ENCODE measurements at regions not wholly inside any gene's neighbourhood (a gene's known extent, or its start where the extent isn't known, plus 50 kb on each side); places are given as distances from the start of the nearest gene placed in this dataset.

DNA sequence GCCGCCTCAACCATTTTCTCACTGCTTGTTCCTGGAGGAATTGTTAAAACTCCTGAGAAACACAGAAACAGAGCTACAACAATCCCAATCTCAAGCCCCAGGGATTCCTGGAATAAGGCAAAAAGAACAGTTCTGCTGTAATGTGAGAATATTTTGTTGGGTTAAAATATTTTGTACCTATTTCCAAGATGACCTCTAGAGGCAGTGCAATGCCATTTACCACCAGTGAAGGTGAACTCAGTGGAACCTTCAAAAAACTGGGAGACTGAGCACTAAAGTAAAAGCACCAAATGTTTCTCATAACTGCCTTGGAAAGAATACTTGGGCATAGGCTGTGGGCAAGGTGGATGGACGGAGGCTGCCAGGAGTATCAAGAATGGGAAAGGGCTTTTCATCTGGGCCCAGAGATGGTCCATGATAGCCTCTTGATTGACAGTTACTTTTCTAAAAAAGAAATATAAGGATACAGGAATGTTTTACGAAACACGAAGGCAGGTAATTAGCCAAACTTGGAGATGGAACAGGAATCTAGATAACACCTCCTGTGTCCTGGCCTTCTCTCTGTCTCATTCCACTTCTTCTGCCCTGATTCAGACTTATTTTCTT lies 334.0 kb upstream of the FLRT2 start:
- no peaks in the 10 kb centered on the region for H3K9me3 ChIP-seq (ENCODE audit: control insufficient read depth, low read length)
- ATAC-seq (ENCODE audit: low FRiP score): no peak
- no peak overlapping the region for H3K27ac ChIP-seq (ENCODE audit: low read depth in 1 of 2, low read length in 2 of 2)
- no peak for DNase-seq
- H3K4me3 ChIP-seq (ENCODE audit: low read length in 2 of 2): no peak overlapping the region
- WGBS, 2 donors: 88 to 92% methylated on average over 4 of the region's 4 CpGs
- no peaks in the 10 kb centered on the region for H3K4me1 ChIP-seq (ENCODE audit: control insufficient read depth in 1 of 2, insufficient read depth in 2 of 2, low read length in 2 of 2)
- H3K27me3 ChIP-seq (ENCODE audit: control insufficient read depth in 1 of 2, insufficient read depth in 2 of 2, low read length in 1 of 2): no peaks in the 10 kb centered on the region
- no peaks in the 10 kb centered on the region for H3K36me3 ChIP-seq (ENCODE audit: control insufficient read depth in 1 of 2, insufficient read depth in 2 of 2, low read length in 1 of 2)
- intact Hi-C loops (cut with DNase I): loop anchor here (10.0 kb wide), 2 partner anchors 329 to 339 kb away; partner anchors contain the start of gene FLRT2 (in 1 of the 2)

DNA sequence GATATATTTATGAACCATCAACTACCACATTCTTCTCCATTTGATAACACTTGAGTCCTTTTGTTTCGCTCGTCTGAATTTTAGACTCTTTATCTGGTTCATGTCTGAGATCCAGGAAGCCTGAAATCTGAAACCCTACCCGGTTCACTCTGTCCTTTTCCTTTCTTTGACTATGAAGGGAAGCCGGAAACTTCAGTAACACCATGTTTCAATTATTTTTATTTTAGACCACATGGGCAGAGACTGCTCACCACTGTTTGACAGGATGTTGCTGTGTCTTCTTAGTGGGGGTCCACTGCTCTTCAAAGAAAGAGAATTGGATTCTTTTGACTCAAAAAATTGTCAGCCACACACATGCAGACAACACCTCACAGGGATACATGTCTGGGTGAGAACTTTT lies 331.9 kb upstream of the FLRT2 start:
- H3K27ac ChIP-seq (ENCODE audit: low read depth in 1 of 2, low read length in 2 of 2): no peak overlapping the region
- no peak overlapping the region for H3K4me3 ChIP-seq (ENCODE audit: low read length in 2 of 2)
- no peaks in the 10 kb centered on the region for H3K4me1 ChIP-seq (ENCODE audit: control insufficient read depth in 1 of 2, insufficient read depth in 2 of 2, low read length in 2 of 2)
- H3K27me3 ChIP-seq (ENCODE audit: control insufficient read depth in 1 of 2, insufficient read depth in 2 of 2, low read length in 1 of 2): no peaks in the 10 kb centered on the region
- intact Hi-C loops (cut with DNase I): loop anchor here (10.0 kb wide), 2 partner anchors 327 to 337 kb away; partner anchors contain the start of gene FLRT2 (in 1 of the 2)
- no peak for ATAC-seq (ENCODE audit: low FRiP score)
- no peak for DNase-seq
- H3K9me3 ChIP-seq (ENCODE audit: control insufficient read depth, low read length): no peaks in the 10 kb centered on the region
- H3K36me3 ChIP-seq (ENCODE audit: control insufficient read depth in 1 of 2, insufficient read depth in 2 of 2, low read length in 1 of 2): no peaks in the 10 kb centered on the region
- WGBS, 2 donors: 62 to 67% methylated on average over 4 of the region's 4 CpGs

DNA sequence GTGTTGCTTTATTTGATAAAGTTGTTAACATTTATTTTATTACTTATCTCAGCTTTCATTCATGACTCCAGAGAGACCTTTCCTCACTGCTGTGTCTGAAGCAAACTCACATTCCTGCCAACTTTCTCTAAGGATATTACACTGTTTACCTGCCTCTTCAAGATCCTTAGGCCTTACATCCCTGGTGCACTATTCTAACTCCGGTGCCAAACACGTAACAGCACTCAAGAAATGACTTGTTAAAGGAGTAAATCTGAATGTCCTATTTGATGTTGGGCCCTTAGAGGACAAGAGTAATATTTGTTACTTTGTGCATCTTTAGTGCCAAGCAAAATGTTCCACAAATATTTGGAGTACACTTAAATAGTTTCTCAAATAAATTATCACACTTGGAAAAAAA lies 324.1 kb upstream of the FLRT2 start:
- Histone ChIP-seq H3K9me3 (ENCODE audit: control insufficient read depth, low read length) (no peaks in the 10 kb centered on the region), H3K27ac (ENCODE audit: low read depth in 1 of 2, low read length in 2 of 2) (no peak overlapping the region), H3K4me1 (ENCODE audit: control insufficient read depth in 1 of 2, insufficient read depth in 2 of 2, low read length in 2 of 2) (no peaks in the 10 kb centered on the region), H3K36me3 (ENCODE audit: control insufficient read depth in 1 of 2, insufficient read depth in 2 of 2, low read length in 1 of 2) (no peaks in the 10 kb centered on the region), H3K4me3 (ENCODE audit: low read length in 2 of 2) (no peak overlapping the region), H3K27me3 (ENCODE audit: control insufficient read depth in 1 of 2, insufficient read depth in 2 of 2, low read length in 1 of 2) (no peaks in the 10 kb centered on the region)
- intact Hi-C loops (cut with DNase I): no loop called here
- no peak for DNase-seq
- WGBS, 2 donors: 74% methylated on average over 2 of the region's 2 CpGs
- ATAC-seq (ENCODE audit: low FRiP score): no peak

DNA sequence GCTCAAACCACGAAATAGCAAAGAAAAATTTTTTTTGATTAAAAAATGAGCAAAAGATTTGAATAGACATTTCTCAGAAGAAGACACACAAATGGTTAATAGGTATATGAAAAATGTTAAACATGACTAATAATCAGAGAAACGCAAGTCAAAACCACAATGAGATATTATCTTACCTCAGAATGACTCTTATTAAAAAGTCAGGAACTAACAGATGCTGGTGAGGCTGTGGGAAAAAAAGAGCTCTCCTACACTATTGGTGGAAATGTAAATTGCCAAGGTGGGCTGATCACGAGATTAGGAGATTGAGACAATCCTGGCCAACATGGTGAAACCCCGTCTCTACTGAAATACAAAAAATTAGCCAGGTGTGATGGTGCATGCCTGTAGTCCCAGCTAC lies 315.5 kb upstream of the FLRT2 start:
- no peak overlapping the region for H3K4me3 ChIP-seq (ENCODE audit: low read length in 2 of 2)
- H3K27me3 ChIP-seq (ENCODE audit: control insufficient read depth in 1 of 2, insufficient read depth in 2 of 2, low read length in 1 of 2): no peaks in the 10 kb centered on the region
- H3K27ac ChIP-seq (ENCODE audit: low read depth in 1 of 2, low read length in 2 of 2): no peak overlapping the region
- H3K4me1 ChIP-seq (ENCODE audit: control insufficient read depth in 1 of 2, insufficient read depth in 2 of 2, low read length in 2 of 2): peaks cover 0 to under 1% of the 10 kb centered on the region in 2 donors
- no peaks in the 10 kb centered on the region for H3K36me3 ChIP-seq (ENCODE audit: control insufficient read depth in 1 of 2, insufficient read depth in 2 of 2, low read length in 1 of 2)
- no peak for DNase-seq
- intact Hi-C loops (cut with DNase I): no loop called here
- 83 to 84% methylated on average over 4 of the region's 4 CpGs for WGBS, 2 donors
- H3K9me3 ChIP-seq (ENCODE audit: control insufficient read depth, low read length): no peaks in the 10 kb centered on the region
- ATAC-seq (ENCODE audit: low FRiP score): no peak

DNA sequence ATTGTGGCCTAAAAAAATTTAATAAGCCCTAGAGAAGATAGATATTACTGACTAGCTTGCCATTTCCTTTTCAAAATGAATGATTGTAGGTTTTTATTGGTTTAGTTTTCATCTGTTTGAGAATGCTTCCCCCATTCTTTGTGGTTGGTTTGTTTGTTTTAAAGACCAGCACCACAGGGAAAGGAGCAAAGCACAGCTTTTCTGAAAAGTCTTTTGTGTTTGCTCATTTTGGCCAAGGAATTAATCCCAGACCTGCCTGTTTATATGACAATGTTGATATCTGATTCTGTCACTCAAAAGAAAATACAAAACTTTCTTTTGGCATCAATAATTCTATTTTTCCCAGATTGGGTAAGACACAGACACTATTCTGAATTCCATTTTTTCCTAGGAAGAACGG lies 312.5 kb upstream of the FLRT2 start:
- H3K27me3 ChIP-seq (ENCODE audit: control insufficient read depth in 1 of 2, insufficient read depth in 2 of 2, low read length in 1 of 2): no peaks in the 10 kb centered on the region
- peaks cover 0 to 1% of the 10 kb centered on the region in 2 donors for H3K4me1 ChIP-seq (ENCODE audit: control insufficient read depth in 1 of 2, insufficient read depth in 2 of 2, low read length in 2 of 2)
- intact Hi-C loops (cut with DNase I): no loop called here
- no peak for ATAC-seq (ENCODE audit: low FRiP score)
- H3K36me3 ChIP-seq (ENCODE audit: control insufficient read depth in 1 of 2, insufficient read depth in 2 of 2, low read length in 1 of 2): no peaks in the 10 kb centered on the region
- no peaks in the 10 kb centered on the region for H3K9me3 ChIP-seq (ENCODE audit: control insufficient read depth, low read length)
- WGBS, 2 donors: 89 to 93% methylated on average over 1 of the region's 1 CpG
- DNase-seq: no peak
- no peak overlapping the region for H3K4me3 ChIP-seq (ENCODE audit: low read length in 2 of 2)
- no peak overlapping the region for H3K27ac ChIP-seq (ENCODE audit: low read depth in 1 of 2, low read length in 2 of 2)

DNA sequence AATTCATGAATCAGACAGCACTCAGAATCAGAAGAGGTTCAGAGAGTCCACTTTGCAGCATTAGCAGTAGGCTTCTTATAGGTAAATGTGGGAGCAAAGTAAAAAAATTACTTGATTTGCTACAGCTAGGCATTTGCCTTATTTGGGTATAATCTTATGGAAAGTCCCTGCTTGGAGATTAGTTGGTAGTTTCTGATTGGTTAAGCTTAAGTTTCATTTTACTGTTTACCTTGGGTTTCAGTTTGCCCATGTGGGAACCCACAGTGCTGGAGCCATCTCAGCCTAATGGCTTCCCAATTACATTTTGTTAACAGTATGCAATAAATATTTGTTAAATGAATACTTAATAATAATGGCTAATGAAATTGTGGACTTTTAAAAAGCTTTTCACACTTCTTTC lies 311.0 kb upstream of the FLRT2 start:
- no peak for DNase-seq
- Histone ChIP-seq H3K27me3 (ENCODE audit: control insufficient read depth in 1 of 2, insufficient read depth in 2 of 2, low read length in 1 of 2) (no peaks in the 10 kb centered on the region), H3K4me1 (ENCODE audit: control insufficient read depth in 1 of 2, insufficient read depth in 2 of 2, low read length in 2 of 2) (peaks cover 0 to 1% of the 10 kb centered on the region in 2 donors), H3K36me3 (ENCODE audit: control insufficient read depth in 1 of 2, insufficient read depth in 2 of 2, low read length in 1 of 2) (no peaks in the 10 kb centered on the region), H3K4me3 (ENCODE audit: low read length in 2 of 2) (no peak overlapping the region), H3K27ac (ENCODE audit: low read depth in 1 of 2, low read length in 2 of 2) (no peak overlapping the region), H3K9me3 (ENCODE audit: control insufficient read depth, low read length) (no peaks in the 10 kb centered on the region)
- no peak for ATAC-seq (ENCODE audit: low FRiP score)
- intact Hi-C loops (cut with DNase I): no loop called here

DNA sequence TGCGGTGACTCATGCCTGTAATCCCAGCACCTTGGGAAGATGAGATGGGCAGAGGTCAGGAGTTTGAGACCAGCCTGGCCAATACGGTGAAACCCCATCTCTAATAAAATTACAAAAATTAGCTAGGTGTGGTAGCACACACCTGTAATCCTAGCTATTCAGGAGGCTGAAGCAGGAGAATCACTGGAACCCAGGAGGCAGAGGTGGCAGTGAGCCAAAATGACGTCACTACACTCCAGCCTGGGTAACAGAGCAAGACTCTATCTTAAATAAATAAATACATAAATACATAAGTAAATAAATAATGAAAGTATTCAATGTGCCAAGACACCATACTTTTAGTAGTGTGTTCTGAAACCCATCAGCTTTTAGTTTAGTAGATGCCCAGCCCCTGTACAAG lies 308.1 kb upstream of the FLRT2 start:
- no peak for ATAC-seq (ENCODE audit: low FRiP score)
- intact Hi-C loops (cut with DNase I): no loop called here
- H3K27ac ChIP-seq (ENCODE audit: low read depth in 1 of 2, low read length in 2 of 2): no peak overlapping the region
- 64 to 68% methylated on average over 3 of the region's 3 CpGs for WGBS, 2 donors
- H3K4me1 ChIP-seq (ENCODE audit: control insufficient read depth in 1 of 2, insufficient read depth in 2 of 2, low read length in 2 of 2): peaks cover 0 to 1% of the 10 kb centered on the region in 2 donors
- DNase-seq: no peak
- H3K36me3 ChIP-seq (ENCODE audit: control insufficient read depth in 1 of 2, insufficient read depth in 2 of 2, low read length in 1 of 2): no peaks in the 10 kb centered on the region
- no peaks in the 10 kb centered on the region for H3K9me3 ChIP-seq (ENCODE audit: control insufficient read depth, low read length)
- no peaks in the 10 kb centered on the region for H3K27me3 ChIP-seq (ENCODE audit: control insufficient read depth in 1 of 2, insufficient read depth in 2 of 2, low read length in 1 of 2)
- no peak overlapping the region for H3K4me3 ChIP-seq (ENCODE audit: low read length in 2 of 2)

DNA sequence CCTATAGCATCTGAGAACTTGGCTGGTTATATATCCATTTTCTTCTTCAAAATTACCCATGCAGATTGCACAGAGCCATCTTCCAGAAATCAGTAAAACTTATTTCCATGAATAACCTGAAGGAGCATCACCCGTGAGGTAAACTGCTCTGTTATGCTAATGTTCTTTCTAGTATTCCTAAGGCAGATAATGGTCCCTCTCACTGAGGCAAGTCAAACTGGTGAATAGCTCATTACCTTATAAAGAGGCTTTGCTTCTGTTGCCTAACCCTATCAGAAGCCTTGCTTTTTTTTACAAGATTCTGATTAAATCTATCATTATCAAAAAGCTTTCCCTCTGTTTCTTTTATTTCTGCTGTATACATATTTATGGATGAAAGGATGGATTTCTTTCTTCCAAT lies 307.6 kb upstream of the FLRT2 start:
- intact Hi-C loops (cut with DNase I): no loop called here
- ATAC-seq (ENCODE audit: low FRiP score) (no peak), DNase-seq (no peak)
- Histone ChIP-seq H3K4me1 (ENCODE audit: control insufficient read depth in 1 of 2, insufficient read depth in 2 of 2, low read length in 2 of 2) (peaks cover 0 to 1% of the 10 kb centered on the region in 2 donors), H3K36me3 (ENCODE audit: control insufficient read depth in 1 of 2, insufficient read depth in 2 of 2, low read length in 1 of 2) (no peaks in the 10 kb centered on the region), H3K4me3 (ENCODE audit: low read length in 2 of 2) (no peak overlapping the region), H3K27ac (ENCODE audit: low read depth in 1 of 2, low read length in 2 of 2) (no peak overlapping the region), H3K9me3 (ENCODE audit: control insufficient read depth, low read length) (no peaks in the 10 kb centered on the region), H3K27me3 (ENCODE audit: control insufficient read depth in 1 of 2, insufficient read depth in 2 of 2, low read length in 1 of 2) (no peaks in the 10 kb centered on the region)
- 93 to 100% methylated on average over 1 of the region's 1 CpG for WGBS, 2 donors

DNA sequence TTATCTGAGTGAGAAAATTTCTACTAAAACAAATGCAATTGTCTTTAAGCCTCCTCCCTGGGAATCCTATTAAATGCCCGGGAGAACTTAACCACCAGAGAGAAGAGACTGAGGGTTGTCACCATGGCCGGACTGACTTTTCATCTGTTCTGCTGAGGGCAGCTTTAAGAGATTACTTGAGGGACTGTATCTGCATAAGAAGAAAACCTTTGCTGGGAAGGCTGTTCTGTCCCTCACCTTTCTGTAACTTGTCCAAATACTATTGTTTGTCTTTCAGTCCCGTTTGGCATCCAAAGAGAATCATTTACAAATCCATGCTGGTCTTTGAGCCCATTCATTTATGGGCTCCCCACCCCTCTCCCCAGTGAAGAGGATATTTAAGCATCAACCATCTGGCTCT lies 306.3 kb upstream of the FLRT2 start:
- intact Hi-C loops (cut with DNase I): no loop called here
- H3K9me3 ChIP-seq (ENCODE audit: control insufficient read depth, low read length): no peaks in the 10 kb centered on the region
- H3K27me3 ChIP-seq (ENCODE audit: control insufficient read depth in 1 of 2, insufficient read depth in 2 of 2, low read length in 1 of 2): no peaks in the 10 kb centered on the region
- no peaks in the 10 kb centered on the region for H3K36me3 ChIP-seq (ENCODE audit: control insufficient read depth in 1 of 2, insufficient read depth in 2 of 2, low read length in 1 of 2)
- no peak overlapping the region for H3K4me3 ChIP-seq (ENCODE audit: low read length in 2 of 2)
- 54 to 62% methylated on average over 3 of the region's 3 CpGs for WGBS, 2 donors
- peaks cover 0 to 1% of the 10 kb centered on the region in 2 donors for H3K4me1 ChIP-seq (ENCODE audit: control insufficient read depth in 1 of 2, insufficient read depth in 2 of 2, low read length in 2 of 2)
- H3K27ac ChIP-seq (ENCODE audit: low read depth in 1 of 2, low read length in 2 of 2): no peak overlapping the region
- DNase-seq: no peak
- ATAC-seq (ENCODE audit: low FRiP score): no peak

Measured in aorta (tissue), 5 donors.